Frontal cortex (tissue), 3 donors: ENCODE measurements at regions not wholly inside any gene's neighbourhood (a gene's known extent, or its start where the extent isn't known, plus 50 kb on each side); places are given as distances from the start of the nearest gene placed in this dataset.
"Not testable (repeated sequence)": the region's sequence is repeated elsewhere in the genome, so short reads cannot be mapped to it uniquely, and the experiment has no call there.

Experiments used
- DNase-seq, 2 donors: peaks; one replicate each; pipeline ENCODE4 v3.0.0; 2012; ENCODE audit warnings: low spot score in 2 of 2
- FAIRE-seq: peaks from 2 replicates; lab custom pipeline; 2012; peaks lifted over from hg19 to GRCh38; lab: Jason Lieb, UNC
- donor health status: control.
- donor health status: control.
- donor health status: control.

DNA sequence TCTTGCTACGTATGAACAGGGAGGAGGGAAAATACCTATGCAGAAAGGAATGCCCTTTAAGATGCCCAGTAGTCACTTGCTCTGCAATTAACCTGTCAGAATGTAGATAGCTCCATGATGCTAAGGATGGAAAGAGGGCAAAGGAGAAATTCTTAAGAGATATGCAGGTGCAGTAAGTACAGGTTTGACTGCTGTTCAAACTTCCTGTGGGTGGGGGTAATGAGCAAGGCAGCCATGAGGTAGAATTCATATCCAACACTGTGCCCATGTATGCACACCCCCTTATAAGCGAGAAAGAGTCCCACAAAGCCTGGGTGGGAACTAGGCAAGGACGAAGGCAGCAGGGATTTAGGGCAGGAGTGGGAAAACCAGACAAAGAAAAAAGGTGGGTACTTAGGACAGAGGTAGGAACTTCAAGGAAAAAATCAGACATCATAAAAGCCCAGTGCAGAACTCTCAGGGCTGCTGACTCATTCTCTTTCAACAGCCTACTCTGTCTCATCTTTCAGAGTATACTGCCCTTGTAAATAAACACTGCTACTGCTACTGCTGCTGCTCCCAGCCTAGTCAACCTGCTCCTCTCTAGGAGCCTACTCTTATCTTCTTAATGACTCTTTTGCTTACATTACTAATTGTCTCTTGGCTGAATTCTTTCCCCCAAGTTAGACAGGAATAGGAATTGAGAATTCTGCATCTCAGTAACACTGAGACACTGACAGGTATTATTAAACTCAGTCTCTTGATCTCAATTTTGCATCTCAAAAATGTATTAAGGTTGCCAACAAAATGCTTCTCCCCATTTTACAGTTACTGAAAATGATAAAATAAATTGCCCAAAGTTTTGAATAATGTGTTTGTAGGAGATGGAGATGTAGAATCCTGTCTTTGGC, 189.0 kb downstream of the PTH2R start:
- FAIRE-seq: no peak
- DNase-seq: no peak

GRCh38 chr2:208607694-208608093, 201.1 kb downstream of the PTH2R start:
- FAIRE-seq (no peak), DNase-seq (no peak)

DNA sequence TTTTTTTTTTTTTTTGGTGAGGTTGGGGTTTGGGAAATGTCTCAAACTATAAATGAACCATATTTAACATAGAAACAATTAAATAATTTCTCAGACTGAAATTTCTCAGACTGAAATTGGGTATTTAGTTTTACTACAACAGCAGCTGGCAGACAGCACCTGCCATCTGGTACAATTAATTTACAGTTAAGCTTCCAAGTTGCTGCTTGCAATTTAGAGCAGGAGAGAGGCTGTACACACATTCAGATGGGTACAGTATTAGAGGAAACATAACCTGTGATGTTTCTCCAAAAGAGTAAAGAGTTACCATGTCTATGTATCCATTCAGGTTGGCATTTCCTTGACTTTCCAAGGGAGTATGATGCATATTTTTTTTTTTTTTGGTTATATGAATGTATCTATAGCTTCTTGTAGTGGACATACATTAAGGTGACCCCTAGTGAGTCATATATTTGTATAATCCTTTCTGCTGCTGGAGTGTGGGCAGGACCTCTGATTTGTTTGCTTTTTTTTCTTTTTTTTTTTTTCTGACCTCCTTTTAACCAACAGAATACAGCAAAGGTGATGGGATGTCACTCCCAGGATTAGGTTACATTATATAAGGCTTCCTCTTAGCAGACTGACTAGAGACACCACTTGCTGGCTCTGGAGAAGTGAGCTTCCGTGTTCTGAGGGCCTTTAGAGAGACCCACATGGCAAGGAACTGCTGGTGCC, 201.7 kb downstream of the PTH2R start:
- no peak for FAIRE-seq
- DNase-seq: no peak

DNA sequence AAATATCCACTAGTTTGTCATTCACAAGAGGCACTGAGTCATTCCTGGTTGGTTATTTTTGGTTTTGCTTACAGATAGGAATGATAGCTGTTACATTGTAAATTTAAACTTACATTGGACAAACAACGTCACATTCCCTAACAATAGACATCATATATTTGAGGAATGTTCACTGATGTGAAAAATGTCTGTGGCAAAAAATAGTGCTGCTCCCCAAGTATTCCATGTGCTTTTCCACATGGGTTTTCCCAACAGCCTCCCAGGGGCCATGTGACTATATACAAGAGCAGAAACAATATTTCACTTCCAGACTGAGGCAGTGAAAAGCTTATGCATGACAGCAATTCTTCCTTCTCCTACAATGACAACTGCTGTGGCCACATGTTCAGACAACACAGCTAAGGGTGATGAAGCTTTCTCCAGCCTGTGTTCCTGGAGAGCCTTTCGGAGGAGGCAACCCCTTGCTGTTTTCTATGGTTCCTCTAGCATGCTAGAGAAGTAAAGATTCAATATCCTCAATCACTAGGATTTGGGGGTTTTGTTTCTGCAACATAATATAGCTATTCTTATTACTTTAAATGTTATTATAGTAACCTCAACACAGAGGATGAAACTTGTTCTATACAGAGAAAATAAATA, 202.7 kb downstream of the PTH2R start:
- DNase-seq (no peak), FAIRE-seq (no peak)

GRCh38 chr2:208615675-208616074, 209.1 kb downstream of the PTH2R start:
- FAIRE-seq, DNase-seq: not testable (repeated sequence)

DNA sequence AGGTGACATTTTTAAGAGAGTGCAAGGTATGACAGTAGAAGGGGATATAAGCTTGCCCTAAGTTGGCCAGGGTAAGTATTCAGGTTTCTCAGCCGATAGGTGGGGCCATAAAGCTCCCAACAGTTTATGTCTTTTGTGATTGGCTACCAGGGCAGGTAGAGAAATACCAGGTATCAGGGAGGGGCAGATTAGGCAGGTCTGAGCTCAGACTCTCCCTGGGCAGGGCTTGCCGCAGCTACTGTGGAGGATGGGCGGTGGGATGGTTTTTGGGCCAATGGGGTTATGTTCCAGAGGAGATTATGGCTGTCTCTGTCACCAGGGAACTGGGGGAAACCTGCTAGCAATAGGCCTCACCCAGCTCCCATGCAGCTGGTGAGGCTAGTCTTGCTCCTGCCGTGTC, 211.6 kb downstream of the PTH2R start:
- no peak for DNase-seq
- FAIRE-seq: no peak

- FAIRE-seq (no peak), DNase-seq (no peak)
Observed at GRCh38 chr2:208619993-208620392, 213.4 kb downstream of the PTH2R start.

- FAIRE-seq (no peak), DNase-seq (no peak)
Observed at GRCh38 chr2:208620487-208620978, 213.9 kb downstream of the PTH2R start.

DNA sequence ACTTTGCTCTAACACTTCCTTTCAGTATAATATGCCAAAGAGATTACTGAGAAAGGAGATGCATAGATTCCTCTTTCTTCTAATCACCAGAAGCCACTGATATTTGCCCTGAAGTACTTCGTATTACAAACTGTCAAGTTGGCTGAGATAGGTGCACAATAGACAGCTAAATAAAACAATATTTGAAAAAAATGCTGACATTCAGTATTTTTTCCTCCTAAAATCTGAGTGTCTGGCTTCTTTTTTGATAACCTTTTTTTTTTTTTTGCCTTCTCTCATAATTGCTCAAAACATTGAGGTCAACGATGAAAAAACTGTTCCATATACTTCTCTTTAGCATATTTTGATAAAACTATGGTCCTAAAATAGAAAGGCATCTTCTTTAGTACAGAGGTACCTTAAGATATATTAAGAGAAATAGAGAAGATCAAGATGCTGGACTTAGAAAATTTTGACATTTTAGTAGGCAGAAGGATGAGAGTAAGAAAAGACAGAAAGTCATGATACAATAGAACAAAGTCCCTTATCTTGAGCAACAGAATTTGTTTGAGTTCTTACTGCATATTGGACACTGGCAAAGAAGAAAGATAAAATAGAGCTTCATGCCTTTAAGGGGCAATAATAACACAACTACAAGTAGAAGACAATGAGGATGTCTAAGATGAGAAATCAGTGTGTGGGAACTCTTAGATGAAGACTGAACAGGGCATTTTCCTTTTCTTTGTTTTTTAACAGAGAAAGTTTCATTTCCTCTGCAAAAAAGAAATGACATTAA, 220.7 kb downstream of the PTH2R start:
- FAIRE-seq (no peak), DNase-seq (no peak)

DNA sequence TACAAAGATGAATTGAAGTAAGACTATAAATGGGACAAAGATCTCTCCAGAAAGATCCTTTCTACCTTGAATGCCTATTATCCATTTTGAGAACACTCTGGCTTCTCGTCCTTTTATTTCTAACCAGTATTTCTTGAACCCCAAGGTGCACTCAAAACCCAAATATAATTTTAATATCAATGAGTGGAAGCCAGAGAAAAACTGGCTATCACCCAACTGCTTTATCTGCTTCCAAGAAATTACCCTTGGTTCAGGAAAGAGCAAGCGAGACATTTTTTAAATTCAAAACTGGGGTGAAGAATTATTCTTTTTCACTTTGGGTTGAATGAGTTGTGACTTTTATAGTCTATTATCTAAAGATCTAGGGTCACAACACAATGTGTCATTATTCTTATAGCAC, 221.3 kb downstream of the PTH2R start:
- FAIRE-seq: no peak

GRCh38 chr2:208638059-208638458, 231.5 kb downstream of the PTH2R start:
- FAIRE-seq (no peak), DNase-seq (no peak)

More for the DNA sequence above, 221.3 kb downstream of the PTH2R start:
- DNase-seq: no peak

DNA sequence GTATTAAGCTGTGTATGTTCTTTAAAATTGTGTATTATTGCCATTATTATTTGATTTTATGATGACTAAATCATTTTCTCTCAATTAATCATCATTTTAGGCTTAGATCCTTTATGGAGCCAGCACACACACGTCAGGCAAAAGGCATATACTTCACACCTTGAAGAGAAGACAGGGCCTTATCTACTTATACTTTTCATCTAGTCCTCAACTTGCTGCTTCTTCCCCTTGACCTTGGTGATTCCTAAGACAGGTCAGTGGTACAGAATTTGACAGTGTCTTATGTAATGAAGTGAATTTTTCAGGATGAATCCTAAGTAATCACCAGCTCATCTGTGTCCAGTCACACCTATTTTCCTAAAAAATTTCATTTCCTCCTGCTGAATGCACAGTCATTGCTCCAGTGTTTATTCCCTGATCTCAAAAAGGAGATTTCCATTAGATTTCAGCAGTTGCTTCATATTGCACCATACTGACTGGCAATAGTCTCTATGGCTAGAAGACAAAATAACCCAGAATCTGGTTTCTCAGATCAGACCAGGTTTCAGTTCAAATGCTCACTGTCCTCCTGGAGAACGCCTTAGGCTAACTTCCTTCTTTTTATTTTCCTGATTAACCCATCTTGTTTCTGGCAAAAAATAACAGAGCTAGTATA, 235.7 kb downstream of the PTH2R start:
- DNase-seq (no peak), FAIRE-seq (no peak)

DNA sequence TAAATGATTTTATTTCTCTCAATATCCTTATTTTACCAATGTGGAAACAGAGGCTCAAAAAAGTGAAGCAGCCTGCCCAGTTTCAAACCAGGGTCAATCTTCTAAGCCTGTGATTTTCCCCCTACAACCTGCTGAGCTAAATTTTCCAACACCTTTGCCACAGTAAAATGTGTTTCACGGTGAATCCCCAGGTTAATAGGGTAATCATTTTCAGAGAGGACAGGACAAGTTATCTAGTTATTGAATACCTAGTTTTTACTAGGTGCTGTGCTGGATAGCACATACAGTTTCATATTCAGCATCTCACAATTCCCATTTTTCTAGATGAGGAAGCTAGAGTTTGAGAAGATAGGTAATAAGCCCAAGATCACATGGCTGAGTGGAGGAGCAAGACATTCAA, 236.6 kb downstream of the PTH2R start:
- DNase-seq (no peak), FAIRE-seq (no peak)

DNA sequence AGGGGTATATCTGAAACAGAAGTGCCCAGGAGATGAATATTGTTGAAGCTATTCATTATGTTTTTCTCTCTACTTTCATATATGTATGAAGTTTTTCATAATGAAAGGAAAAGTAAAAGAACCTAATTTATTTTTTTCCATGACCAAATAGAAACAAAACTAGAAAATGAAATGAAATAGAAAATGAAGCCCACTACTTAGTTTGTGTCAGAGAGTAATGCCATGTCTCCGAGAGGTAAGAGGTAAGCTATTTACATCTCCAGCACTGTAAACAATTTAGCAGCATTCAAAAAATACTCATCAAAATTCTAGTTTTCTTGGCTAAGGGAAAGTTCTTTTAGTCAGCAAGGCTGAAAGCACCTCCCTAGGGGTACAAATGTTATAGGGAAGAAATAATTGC, 238.6 kb downstream of the PTH2R start:
- DNase-seq (no peak), FAIRE-seq (no peak)

- FAIRE-seq (no peak), DNase-seq (no peak)
Observed at GRCh38 chr2:208648368-208648767, 241.8 kb downstream of the PTH2R start.

DNA sequence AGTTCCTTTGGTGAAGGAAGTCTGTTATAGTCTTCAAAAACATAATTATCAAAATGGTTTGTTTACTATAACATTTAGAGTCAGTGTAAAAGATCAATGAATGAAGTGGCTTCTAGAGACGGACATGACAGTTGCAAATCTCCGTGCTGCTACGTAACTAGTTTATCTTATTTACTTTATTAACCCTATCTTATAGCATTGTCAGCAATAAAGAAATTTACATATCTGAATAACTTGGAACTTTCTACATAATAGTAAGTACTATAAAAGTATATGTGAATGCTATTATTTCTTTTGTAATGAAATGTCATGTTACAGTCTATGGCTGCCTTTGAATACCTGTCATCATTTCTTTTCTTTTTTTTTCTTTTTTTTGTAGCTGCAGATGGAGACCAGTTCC, 246.8 kb downstream of the PTH2R start:
- no peak for DNase-seq
- FAIRE-seq: no peak

GRCh38 chr2:208654056-208654455, 247.5 kb downstream of the PTH2R start:
- FAIRE-seq (no peak), DNase-seq (no peak)

GRCh38 chr2:208657468-208657867, 250.9 kb downstream of the PTH2R start:
- DNase-seq (no peak), FAIRE-seq (no peak)

DNA sequence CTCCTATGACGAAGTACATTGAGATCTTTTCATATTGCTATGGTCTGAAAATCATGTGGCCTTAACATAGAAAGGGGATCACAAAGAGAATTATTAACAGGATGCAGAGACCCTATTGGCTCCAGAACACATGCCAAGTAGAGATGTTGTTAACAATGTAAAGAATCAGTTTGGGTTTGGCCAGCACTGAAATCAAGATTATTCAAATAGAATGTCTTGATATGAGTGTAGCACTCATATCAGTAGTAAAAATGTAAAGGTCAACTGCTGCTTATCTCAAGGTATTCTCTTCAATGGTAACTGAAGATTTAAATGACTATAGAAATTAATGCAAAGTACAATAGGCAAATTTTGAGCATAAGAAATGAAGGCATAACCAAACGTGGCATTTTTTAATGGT, 262.8 kb downstream of the PTH2R start:
- DNase-seq (no peak), FAIRE-seq (no peak)
